Calu3 (cell line): ENCODE measurements at regions not wholly inside any gene's neighbourhood (a gene's known extent, or its start where the extent isn't known, plus 50 kb on each side); places are given as distances from the start of the nearest gene placed in this dataset.

Experiments
- BruUV-seq: library from RNA; stranded (reverse); fragments of 400-500 nt; replicated peaks from 2 replicates; lab custom pipeline; 2021; lab: Mats Ljungman, UMichigan
- CTCF ChIA-PET: fragments of 300-600 bp; sonication (Branson Sonifier 250); formaldehyde crosslinking; loops from one replicate; lab custom pipeline; 2022; ENCODE audit warnings: antibody characterized with exemption; lab: Charles Lee
- DNase-seq: peaks from one replicate; pipeline ENCODE4 v3.0.0; 2022
- H3K27ac Mint-ChIP-seq: one replicate; pipeline ENCODE4 v1.8.0; 2022; ENCODE audit warnings: mixed read lengths; ENCODE audit not compliant: unreplicated experiment
- H3K27me3 Mint-ChIP-seq: one replicate; pipeline ENCODE4 v1.8.0; 2022; ENCODE audit warnings: mixed read lengths; ENCODE audit not compliant: unreplicated experiment
- H3K36me3 Mint-ChIP-seq: one replicate; pipeline ENCODE4 v1.8.0; 2022; ENCODE audit warnings: mild to moderate bottlenecking, moderate library complexity, mixed read lengths; ENCODE audit not compliant: insufficient read depth, unreplicated experiment
- H3K4me1 Mint-ChIP-seq: one replicate; pipeline ENCODE4 v1.8.0; 2022; ENCODE audit warnings: mild to moderate bottlenecking, low read depth, mixed read lengths; ENCODE audit not compliant: unreplicated experiment
- H3K4me3 Mint-ChIP-seq: one replicate; pipeline ENCODE4 v1.8.0; 2022; ENCODE audit warnings: mild to moderate bottlenecking, low read depth, moderate library complexity, mixed read lengths; ENCODE audit not compliant: unreplicated experiment
- H3K9me3 Mint-ChIP-seq: one replicate; pipeline ENCODE4 v1.8.0; 2022; ENCODE audit warnings: low read depth, mixed read lengths; ENCODE audit not compliant: unreplicated experiment
- intact Hi-C: fragments of 100-400 bp; cut with micrococcal nuclease; formaldehyde crosslinking; loops from one replicate; pipeline ENCODE4 v1.10.0; 2022; ENCODE audit not compliant: unreplicated experiment
- TF ChIP-seq, protein P1 (sequence below): fragments of 200-600 bp; IDR thresholded peaks from one replicate; pipeline ENCODE4 v1.8.0; 2022; ENCODE audit warnings: antibody characterized with exemption; ENCODE audit not compliant: unreplicated experiment

DNA sequence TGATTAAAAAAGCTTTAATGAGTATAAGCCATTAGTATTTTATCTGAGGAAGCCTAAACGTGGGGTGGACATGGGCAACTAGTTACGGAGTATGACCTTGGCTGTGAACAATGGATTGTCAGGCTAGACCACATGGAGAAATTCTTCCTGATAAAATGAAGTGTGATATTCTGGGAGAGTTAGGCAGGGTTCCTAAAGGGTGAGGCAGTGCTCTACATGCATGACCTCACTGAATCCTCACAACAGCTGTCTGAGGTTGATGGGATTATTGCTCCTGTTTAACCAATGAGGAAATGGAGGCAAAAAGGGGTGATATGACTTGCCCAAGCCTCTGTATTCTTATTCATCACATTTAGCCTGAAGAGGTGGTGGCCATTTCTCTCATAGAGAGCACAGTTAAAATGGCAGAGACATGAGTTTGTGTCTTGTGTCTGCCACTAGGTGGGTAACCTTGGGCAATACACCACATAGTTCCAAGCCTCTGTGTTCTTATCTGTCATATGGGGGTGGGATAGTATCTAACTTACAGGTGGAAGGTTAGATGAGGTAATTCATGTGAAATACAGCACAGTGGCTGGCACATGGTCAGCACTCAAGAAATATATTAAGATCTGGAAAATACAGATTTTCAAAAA lies 96.1 kb upstream of the NR3C1 start:
- Mint-ChIP-seq H3K9me3 (no peaks in the 10 kb centered on the region), H3K27ac (no peak overlapping the region), H3K27me3 (no peaks in the 10 kb centered on the region), H3K4me1 (peaks cover 26% of the 10 kb centered on the region), H3K36me3 (no peaks in the 10 kb centered on the region), H3K4me3 (no peak overlapping the region)
- TF ChIP-seq, protein P1, sequence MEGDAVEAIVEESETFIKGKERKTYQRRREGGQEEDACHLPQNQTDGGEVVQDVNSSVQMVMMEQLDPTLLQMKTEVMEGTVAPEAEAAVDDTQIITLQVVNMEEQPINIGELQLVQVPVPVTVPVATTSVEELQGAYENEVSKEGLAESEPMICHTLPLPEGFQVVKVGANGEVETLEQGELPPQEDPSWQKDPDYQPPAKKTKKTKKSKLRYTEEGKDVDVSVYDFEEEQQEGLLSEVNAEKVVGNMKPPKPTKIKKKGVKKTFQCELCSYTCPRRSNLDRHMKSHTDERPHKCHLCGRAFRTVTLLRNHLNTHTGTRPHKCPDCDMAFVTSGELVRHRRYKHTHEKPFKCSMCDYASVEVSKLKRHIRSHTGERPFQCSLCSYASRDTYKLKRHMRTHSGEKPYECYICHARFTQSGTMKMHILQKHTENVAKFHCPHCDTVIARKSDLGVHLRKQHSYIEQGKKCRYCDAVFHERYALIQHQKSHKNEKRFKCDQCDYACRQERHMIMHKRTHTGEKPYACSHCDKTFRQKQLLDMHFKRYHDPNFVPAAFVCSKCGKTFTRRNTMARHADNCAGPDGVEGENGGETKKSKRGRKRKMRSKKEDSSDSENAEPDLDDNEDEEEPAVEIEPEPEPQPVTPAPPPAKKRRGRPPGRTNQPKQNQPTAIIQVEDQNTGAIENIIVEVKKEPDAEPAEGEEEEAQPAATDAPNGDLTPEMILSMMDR, result no peak
- intact Hi-C loops, result loop anchor here (10.0 kb wide), 2 partner anchors 165 to 255 kb away; no protein-coding TSS in a partner anchor
- no TSS peak for BruUV-seq
- no peak for DNase-seq
- CTCF ChIA-PET, result no interaction called here

DNA sequence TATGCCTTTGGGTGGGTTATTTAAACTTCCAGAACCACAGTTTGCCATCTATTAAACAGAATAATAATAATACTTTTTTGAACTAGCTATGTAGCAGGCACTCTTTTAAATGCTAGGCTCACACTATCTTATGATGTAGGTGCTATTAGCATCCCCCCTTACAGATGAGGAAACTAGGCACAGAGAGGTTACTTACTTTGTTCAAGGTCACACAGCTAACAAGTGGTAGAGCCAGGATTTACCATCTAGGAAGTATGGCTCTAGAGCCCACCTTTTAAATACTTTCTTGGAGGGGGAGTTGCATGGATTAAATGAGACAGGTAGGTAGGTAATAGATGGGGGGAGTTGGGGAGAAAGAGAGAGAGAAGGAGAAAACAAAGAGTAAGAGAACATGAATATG lies 95.3 kb upstream of the NR3C1 start:
- no peak for DNase-seq
- peaks cover 31% of the 10 kb centered on the region for H3K4me1 Mint-ChIP-seq
- no peaks in the 10 kb centered on the region for H3K27me3 Mint-ChIP-seq
- CTCF ChIA-PET, result no interaction called here
- TF ChIP-seq, protein P1, result no peak
- no peaks in the 10 kb centered on the region for H3K9me3 Mint-ChIP-seq
- H3K36me3 Mint-ChIP-seq, result no peaks in the 10 kb centered on the region
- no peak overlapping the region for H3K4me3 Mint-ChIP-seq
- no TSS peak for BruUV-seq
- H3K27ac Mint-ChIP-seq, result no peak overlapping the region
- intact Hi-C loops, result no loop called here

DNA sequence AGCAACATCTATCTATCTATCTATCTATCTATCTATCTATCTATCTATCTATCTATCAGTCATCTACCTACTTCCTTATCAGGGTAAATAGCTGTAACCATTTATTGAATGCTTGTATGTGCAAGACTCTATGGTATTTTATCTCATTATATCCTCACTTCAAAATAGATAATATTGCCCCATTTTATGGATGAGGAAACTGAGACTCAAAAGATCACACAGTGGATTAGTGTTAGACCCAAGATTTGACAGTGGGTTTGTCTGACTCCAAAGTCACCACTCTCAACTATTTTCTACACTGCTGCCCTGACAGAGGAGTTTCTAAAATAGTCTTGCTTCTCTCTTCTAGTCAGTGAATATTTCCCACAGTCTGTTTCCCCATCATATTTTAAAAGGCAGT lies 94.3 kb upstream of the NR3C1 start:
- Mint-ChIP-seq H3K9me3 (no peaks in the 10 kb centered on the region), H3K36me3 (no peaks in the 10 kb centered on the region), H3K27ac (no peak overlapping the region), H3K4me1 (peaks cover 23% of the 10 kb centered on the region), H3K27me3 (no peaks in the 10 kb centered on the region), H3K4me3 (no peak overlapping the region)
- intact Hi-C loops, result no loop called here
- TF ChIP-seq, protein P1, result no peak
- no TSS peak for BruUV-seq
- no peak for DNase-seq
- CTCF ChIA-PET, result no interaction called here

DNA sequence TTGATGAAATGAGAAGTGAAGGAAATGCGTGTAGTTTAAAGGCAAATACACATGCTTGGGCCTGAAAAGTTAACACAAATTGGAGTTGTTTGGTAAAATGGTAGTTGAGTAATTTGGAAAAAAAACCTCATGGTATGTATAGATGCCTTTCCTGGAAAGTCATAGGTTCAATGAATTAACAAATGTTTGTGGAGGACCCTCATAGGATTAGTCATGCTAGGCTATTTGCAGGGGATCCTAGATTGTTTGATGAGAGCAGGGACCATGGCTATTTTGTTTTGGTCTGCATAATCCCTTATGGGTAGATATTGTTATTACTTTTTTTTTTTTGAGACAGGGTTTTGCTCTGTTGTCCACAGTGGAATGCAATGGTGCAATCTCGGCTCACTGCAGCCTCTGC lies 93.5 kb upstream of the NR3C1 start:
- H3K27me3 Mint-ChIP-seq, result no peaks in the 10 kb centered on the region
- peaks cover 23% of the 10 kb centered on the region for H3K4me1 Mint-ChIP-seq
- intact Hi-C loops, result no loop called here
- no TSS peak for BruUV-seq
- no peaks in the 10 kb centered on the region for H3K9me3 Mint-ChIP-seq
- DNase-seq, result no peak
- TF ChIP-seq, protein P1, result no peak
- CTCF ChIA-PET, result no interaction called here
- H3K36me3 Mint-ChIP-seq, result no peaks in the 10 kb centered on the region
- H3K4me3 Mint-ChIP-seq, result no peak overlapping the region
- H3K27ac Mint-ChIP-seq, result no peak overlapping the region
